Ishikawa (cell line): ENCODE measurements at regions not wholly inside any gene's neighbourhood (a gene's known extent, or its start where the extent isn't known, plus 50 kb on each side); places are given as distances from the start of the nearest gene placed in this dataset.
A peak's percentile ranks its signal among the peaks of the same experiment; 100 is the strongest.

Source experiments
- CEBPB ChIP-seq: IDR thresholded peaks from 2 replicates; pipeline ENCODE4 v1.6.1; 2012
- CREB1 ChIP-seq: IDR thresholded peaks from 2 replicates; pipeline ENCODE4 v1.6.1; 2012; ENCODE audit warnings: low read depth
- EGR1 ChIP-seq: IDR thresholded peaks from 2 replicates; pipeline ENCODE4 v1.6.1; 2012
- EP300 ChIP-seq: IDR thresholded peaks from 2 replicates; pipeline ENCODE4 v1.6.1; 2012; ENCODE audit warnings: borderline replicate concordance
- FOXM1 ChIP-seq: IDR thresholded peaks from 2 replicates; pipeline ENCODE4 v1.6.1; 2012; ENCODE audit warnings: low read depth, borderline replicate concordance
- MAX ChIP-seq: IDR thresholded peaks from 2 replicates; pipeline ENCODE4 v1.6.1; 2012
- NFIC ChIP-seq: IDR thresholded peaks from 2 replicates; pipeline ENCODE4 v1.6.1; 2012
- RAD21 ChIP-seq: IDR thresholded peaks from 2 replicates; pipeline ENCODE4 v1.6.1; 2012; ENCODE audit warnings: low read depth
- REST ChIP-seq: IDR thresholded peaks from 2 replicates; pipeline ENCODE4 v1.6.1; 2012; ENCODE audit warnings: low read depth, mild to moderate bottlenecking
- TAF1 ChIP-seq: IDR thresholded peaks from 2 replicates; pipeline ENCODE4 v1.6.1; 2012; ENCODE audit warnings: low read depth, mild to moderate bottlenecking
- TCF12 ChIP-seq: IDR thresholded peaks from 2 replicates; pipeline ENCODE4 v1.6.1; 2012; ENCODE audit warnings: low read depth
- TEAD4 ChIP-seq: IDR thresholded peaks from 2 replicates; pipeline ENCODE4 v1.6.1; 2012
- USF1 ChIP-seq: IDR thresholded peaks from 2 replicates; pipeline ENCODE4 v1.6.1; 2012
- YY1 ChIP-seq: IDR thresholded peaks from 2 replicates; pipeline ENCODE4 v1.6.1; 2012; ENCODE audit warnings: low read depth
- ZBTB7A ChIP-seq: IDR thresholded peaks from 2 replicates; pipeline ENCODE4 v1.6.1; 2012; ENCODE audit warnings: low read depth

- TF ChIP-seq YY1 (no peak), MAX (0 out of 2 replicates have a peak, but pooled peaks have one; percentile 19)
These were observed 53.5 kb downstream of the PLXNA1 start for GRCh38 chr3:127036209-127037020.

- no peak for TF ChIP-seq YY1
- no peak for TF ChIP-seq EP300
- TF ChIP-seq EGR1: no peak
- TF ChIP-seq MAX: no peak
- no peak for TF ChIP-seq CREB1
- no peak for TF ChIP-seq USF1
- TF ChIP-seq FOXM1: no peak
- TF ChIP-seq TEAD4: no peak
- TF ChIP-seq TAF1: no peak
- no peak for TF ChIP-seq REST
These were observed 54.1 kb downstream of the PLXNA1 start for GRCh38 chr3:127037021-127037400.

- TF ChIP-seq RAD21: no peak
- TF ChIP-seq CEBPB: no peak
- TF ChIP-seq EGR1: no peak
- TF ChIP-seq MAX: no peak
- no peak for TF ChIP-seq EP300
- TF ChIP-seq USF1: no peak
- TF ChIP-seq REST: no peak
- TF ChIP-seq TCF12: no peak
- no peak for TF ChIP-seq ZBTB7A
- no peak for TF ChIP-seq TEAD4
- no peak for TF ChIP-seq YY1
- no peak for TF ChIP-seq CREB1
- no peak for TF ChIP-seq NFIC
These were observed 54.5 kb downstream of the PLXNA1 start for GRCh38 chr3:127037418-127037841.

- TF ChIP-seq TCF12: no peak
- TF ChIP-seq MAX: no peak
- TF ChIP-seq CREB1: no peak
- no peak for TF ChIP-seq YY1
- no peak for TF ChIP-seq REST
- no peak for TF ChIP-seq TEAD4
- no peak for TF ChIP-seq EGR1
- no peak for TF ChIP-seq TAF1
- TF ChIP-seq RAD21: no peak
- no peak for TF ChIP-seq NFIC
- TF ChIP-seq ZBTB7A: no peak
- TF ChIP-seq FOXM1: no peak
These were observed 55.1 kb downstream of the PLXNA1 start for GRCh38 chr3:127037971-127038446.
